ENCODE measurements at regions not wholly inside any gene's neighbourhood (a gene's known extent, or its start where the extent isn't known, plus 50 kb on each side); places are given as distances from the start of the nearest gene placed in this dataset.

- TF ChIP-seq, protein P1, sequence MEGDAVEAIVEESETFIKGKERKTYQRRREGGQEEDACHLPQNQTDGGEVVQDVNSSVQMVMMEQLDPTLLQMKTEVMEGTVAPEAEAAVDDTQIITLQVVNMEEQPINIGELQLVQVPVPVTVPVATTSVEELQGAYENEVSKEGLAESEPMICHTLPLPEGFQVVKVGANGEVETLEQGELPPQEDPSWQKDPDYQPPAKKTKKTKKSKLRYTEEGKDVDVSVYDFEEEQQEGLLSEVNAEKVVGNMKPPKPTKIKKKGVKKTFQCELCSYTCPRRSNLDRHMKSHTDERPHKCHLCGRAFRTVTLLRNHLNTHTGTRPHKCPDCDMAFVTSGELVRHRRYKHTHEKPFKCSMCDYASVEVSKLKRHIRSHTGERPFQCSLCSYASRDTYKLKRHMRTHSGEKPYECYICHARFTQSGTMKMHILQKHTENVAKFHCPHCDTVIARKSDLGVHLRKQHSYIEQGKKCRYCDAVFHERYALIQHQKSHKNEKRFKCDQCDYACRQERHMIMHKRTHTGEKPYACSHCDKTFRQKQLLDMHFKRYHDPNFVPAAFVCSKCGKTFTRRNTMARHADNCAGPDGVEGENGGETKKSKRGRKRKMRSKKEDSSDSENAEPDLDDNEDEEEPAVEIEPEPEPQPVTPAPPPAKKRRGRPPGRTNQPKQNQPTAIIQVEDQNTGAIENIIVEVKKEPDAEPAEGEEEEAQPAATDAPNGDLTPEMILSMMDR (IDR thresholded peaks at IDR 0.05), result no peak
Measured at GRCh38 chr14:104363891-104364760, 215.4 kb upstream of the C14orf180 start.

- TF ChIP-seq, protein P1 (IDR thresholded peaks at IDR 0.05), result no peak
Measured at GRCh38 chr14:104364830-104365229, 214.7 kb upstream of the C14orf180 start.

GRCh38 chr14:104366931-104367865 is 212.4 kb upstream of the C14orf180 start:
- TF ChIP-seq, protein P1 (IDR thresholded peaks at IDR 0.05), result no peak

DNA sequence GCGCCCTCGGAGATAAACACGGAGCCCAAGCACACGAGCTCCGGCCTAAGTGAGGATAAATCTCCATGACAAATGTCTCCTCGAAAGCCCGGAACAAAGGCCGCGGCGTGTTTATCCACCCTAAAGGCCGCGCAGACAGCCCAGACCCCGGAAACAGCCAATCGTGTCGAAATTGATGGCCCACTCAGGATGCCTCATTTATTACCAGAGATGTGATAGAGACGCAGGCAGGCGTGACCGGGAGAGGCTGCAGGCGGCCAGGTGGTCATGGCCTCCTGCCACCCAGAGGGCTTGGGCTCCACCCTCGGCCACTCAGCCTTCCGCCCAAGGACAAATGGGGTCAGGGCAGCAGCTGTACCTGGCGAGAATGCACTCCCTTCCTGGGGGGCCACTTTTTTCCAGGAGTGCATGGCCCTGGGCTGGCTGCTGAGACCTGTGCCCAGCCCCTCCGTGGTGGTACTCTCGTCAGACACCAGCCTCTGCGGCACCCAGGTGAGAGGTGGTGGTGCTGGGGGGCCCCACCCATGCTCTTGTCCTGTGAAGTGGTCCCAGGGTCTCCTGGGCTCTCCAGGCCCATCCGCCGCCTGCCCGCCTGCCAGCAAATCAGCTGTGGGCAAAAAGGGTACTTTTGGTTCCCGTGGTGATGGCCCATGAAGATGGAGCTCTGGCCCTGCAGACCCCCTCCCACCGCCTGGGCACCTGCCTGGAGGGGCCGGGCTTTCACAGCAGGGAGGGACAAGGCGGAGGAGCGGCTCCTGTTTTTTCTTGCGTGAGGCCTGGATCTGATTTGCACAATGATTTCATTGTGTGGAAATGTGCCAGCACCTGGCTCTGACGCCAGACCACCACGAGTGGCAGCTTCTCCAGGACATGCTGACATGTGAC is 211.5 kb upstream of the C14orf180 start:
- TF ChIP-seq, protein P1 (IDR thresholded peaks at IDR 0.05), result no peak

GRCh38 chr14:104368751-104369100 is 210.8 kb upstream of the C14orf180 start:
- TF ChIP-seq, protein P1 (IDR thresholded peaks at IDR 0.05), result no peak

- TF ChIP-seq, protein P1 (IDR thresholded peaks at IDR 0.05), result no peak
Measured at GRCh38 chr14:104369208-104369607, 210.4 kb upstream of the C14orf180 start.

Data from LNCAP (cell line).